HepG2 (cell line): ENCODE measurements at regions not wholly inside any gene's neighbourhood (a gene's known extent, or its start where the extent isn't known, plus 50 kb on each side); places are given as distances from the start of the nearest gene placed in this dataset.

ENCODE experiments used
- ATAC-seq: fragments of 200-7000 bp; cut with Tn5 transposase; 3 replicates; pipeline ENCODE4 v1.9.1; 2020; ENCODE audit warnings: mild to moderate bottlenecking, moderate library complexity
- BruUV-seq: library from RNA; stranded (reverse); fragments of 400-500 nt; replicated peaks from 2 replicates; lab custom pipeline; 2021; lab: Mats Ljungman, UMichigan
- CTCF ChIA-PET: fragments of 300-600 bp; formaldehyde crosslinking; extraction: SDS; loops from one replicate; lab custom pipeline; 2021; ENCODE audit warnings: low total read pairs, inconsistent platforms, low intra/inter-chr PET ratio; lab: Yijun Ruan, JAX
- POLR2A ChIA-PET: fragments of 350-600 bp; sonication (Branson Sonifier 250); formaldehyde crosslinking; loops from one replicate; lab custom pipeline; 2020; ENCODE audit warnings: antibody characterized with exemption, inconsistent platforms; lab: Yijun Ruan, JAX
- DNase-seq: peaks from one replicate; pipeline ENCODE4 v3.0.0-alpha.2; 2015; ENCODE audit warnings: low spot score
- FAIRE-seq: peaks from 3 replicates; lab custom pipeline; 2011; peaks lifted over from hg19 to GRCh38; lab: Jason Lieb, UNC
- H2AFZ ChIP-seq: one replicate; pipeline ENCODE4 v1.6.1; 2011; ENCODE audit warnings: low read length, inconsistent platforms
- H3K27ac ChIP-seq: fragments of 300-600 bp; 3 replicates; pipeline ENCODE4 v1.8.0; 2011; ENCODE audit warnings: mixed run types, mild to moderate bottlenecking, mixed read lengths, low read length, inconsistent platforms; ENCODE audit not compliant: insufficient read depth; ENCODE audit errors: extremely low read length
- H3K27me3 ChIP-seq, 2 experiments: fragments of 200-600 bp in 1 of 2; 2 replicates in 1 of 2; 3 replicates in 1 of 2; pipeline versions ENCODE4 v1.6.0 to v1.8.0; 2011; ENCODE audit warnings: low read length in 2 of 2, mild to moderate bottlenecking in 2 of 2, moderate library complexity in 2 of 2, inconsistent platforms in 1 of 2; ENCODE audit not compliant: insufficient read depth in 2 of 2, control insufficient read depth in 1 of 2
- H3K36me3 ChIP-seq, 2 experiments: fragments of 200-600 bp in 1 of 2; replicated peaks in 1 of 2; 2 replicates in 1 of 2; 3 replicates in 1 of 2; pipeline versions ENCODE4 v1.5.1 to v1.8.0; 2011; ENCODE audit warnings: low read length in 2 of 2, inconsistent platforms in 1 of 2; ENCODE audit not compliant: insufficient read depth in 2 of 2, control insufficient read depth in 1 of 2
- H3K4me1 ChIP-seq: 2 replicates; pipeline ENCODE4 v1.5.1; 2012; ENCODE audit warnings: low read length, inconsistent platforms; ENCODE audit not compliant: insufficient read depth
- H3K4me2 ChIP-seq: 2 replicates; pipeline ENCODE4 v1.6.0; 2011; ENCODE audit warnings: low read depth, low read length, inconsistent platforms
- H3K4me3 ChIP-seq, 3 experiments: fragments of 200-600 bp in 1 of 3; sonication (generic), shearing (Covaris generic) in 1 of 3; replicated peaks in 1 of 3; 2 replicates each; pipeline ENCODE4 v1.5.1; 2011 to 2016; ENCODE audit warnings: low read length in 3 of 3, inconsistent platforms in 2 of 3, low read depth in 2 of 3, mild to moderate bottlenecking in 2 of 3, control low read depth in 1 of 3, mixed read lengths in 1 of 3; ENCODE audit not compliant: insufficient read depth in 1 of 3
- H3K79me2 ChIP-seq: one replicate; pipeline ENCODE4 v1.6.1; 2011; ENCODE audit warnings: low read length, inconsistent platforms; ENCODE audit not compliant: insufficient read depth
- H3K9ac ChIP-seq: 2 replicates; pipeline ENCODE4 v1.6.0; 2011; ENCODE audit warnings: mild to moderate bottlenecking, low read depth, low read length, inconsistent platforms; ENCODE audit not compliant: insufficient read depth
- H3K9me3 ChIP-seq: 2 replicates; pipeline ENCODE4 v1.5.1; 2012; ENCODE audit warnings: mild to moderate bottlenecking, low read length
- H4K20me1 ChIP-seq: 2 replicates; pipeline ENCODE4 v1.6.0; 2011; ENCODE audit warnings: inconsistent platforms, mild to moderate bottlenecking, low read length, moderate library complexity; ENCODE audit not compliant: insufficient read depth
- ESRRA ChIP-seq: sonication (generic); formaldehyde crosslinking; IDR thresholded peaks from 2 replicates; pipeline ENCODE4 v1.5.1; 2020; ENCODE audit warnings: mild to moderate bottlenecking, low read depth, missing genetic modification reagents
- ETV5 ChIP-seq: IDR thresholded peaks from 2 replicates; pipeline ENCODE4 v1.6.1; 2018; ENCODE audit warnings: missing biosample characterization, missing genetic modification reagents, inconsistent platforms, borderline replicate concordance
- NFATC3 ChIP-seq: sonication (generic); formaldehyde crosslinking; IDR thresholded peaks from 2 replicates; pipeline ENCODE4 v1.5.1; 2020; ENCODE audit warnings: mild to moderate bottlenecking, missing genetic modification reagents
- RORA ChIP-seq: sonication (generic); formaldehyde crosslinking; IDR thresholded peaks from 2 replicates; pipeline ENCODE4 v1.5.0; 2020; ENCODE audit warnings: mild to moderate bottlenecking, missing genetic modification reagents, moderate library complexity
- WIZ ChIP-seq: sonication (generic); formaldehyde crosslinking; IDR thresholded peaks from 2 replicates; pipeline ENCODE4 v1.5.1; 2020; ENCODE audit warnings: mild to moderate bottlenecking, missing genetic modification reagents
- ZNF703 ChIP-seq: sonication (generic); formaldehyde crosslinking; IDR thresholded peaks from 2 replicates; pipeline ENCODE4 v1.5.1; 2020; ENCODE audit warnings: missing genetic modification reagents, mild to moderate bottlenecking, moderate library complexity, borderline replicate concordance
- ZNF891 ChIP-seq: sonication (generic); formaldehyde crosslinking; IDR thresholded peaks from 2 replicates; pipeline ENCODE4 v1.5.0; 2020; ENCODE audit warnings: mild to moderate bottlenecking, missing genetic modification reagents
- whole genome bisulfite sequencing: methylation state at CpG from one replicate; pipeline ENCODE4 v1.1.6; 2017; ENCODE audit warnings: low lambda C conversion rate; 5-methylcytosine and 5-hydroxymethylcytosine counted together
- in situ Hi-C: cut with HindIII; loops from 2 replicates; pipeline ENCODE4 v1.10.0; 2017; ENCODE audit warnings: low pct_unique_long_range_greater_than_20kb; ENCODE audit not compliant: extremely low pct_ligation_motif_present
- intact Hi-C: fragments of 100-400 bp; cut with micrococcal nuclease; formaldehyde crosslinking; loops from one replicate; pipeline ENCODE4 v1.10.0; 2022; ENCODE audit not compliant: unreplicated experiment
- TF ChIP-seq, protein P1 (sequence below): sonication (generic); formaldehyde crosslinking; IDR thresholded peaks from 2 replicates; pipeline ENCODE4; 2020; ENCODE audit warnings: missing genetic modification reagents, mild to moderate bottlenecking, borderline replicate concordance

DNA sequence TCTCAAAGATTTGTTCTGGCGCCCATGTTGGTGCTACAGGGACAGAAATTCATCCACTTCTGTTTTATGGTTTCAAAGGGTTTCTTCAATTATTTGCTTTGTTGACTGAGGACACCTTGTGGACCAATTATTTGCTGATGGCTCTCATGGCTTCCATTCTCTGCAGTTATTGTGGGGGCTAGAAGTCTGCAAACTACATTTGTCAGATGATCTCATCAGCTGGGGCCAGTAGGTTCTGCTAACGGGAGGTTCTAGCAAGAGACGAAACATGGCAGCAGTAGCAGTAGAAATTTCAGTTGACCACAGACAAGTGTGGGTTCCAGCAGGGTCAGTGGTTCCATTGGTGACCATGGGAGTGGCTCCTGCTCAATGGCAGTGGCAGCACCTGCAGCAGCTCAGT lies 72.8 kb upstream of the BLCAP start:
- intact Hi-C loops (no loop called here), in situ Hi-C loops (no loop called here)
- ChIA-PET CTCF (no interaction called here), POLR2A (no interaction called here)
- TF ChIP-seq NFATC3 (CRISPR knock-in tag) (no peak), ESRRA (CRISPR knock-in tag) (no peak), ETV5 (no peak), ZNF703 (CRISPR knock-in tag) (no peak), RORA (no peak), ZNF891 (CRISPR knock-in tag) (peak; percentile 94; the same call in 1 of the 2 replicates)
- ATAC-seq (no peak), DNase-seq (no peak), FAIRE-seq (no peak)
- no peaks in the 10 kb centered on the region for H3K79me2 ChIP-seq
- no peaks in the 10 kb centered on the region for H3K9me3 ChIP-seq
- H3K4me1 ChIP-seq: no peaks in the 10 kb centered on the region
- 24% methylated on average over 3 of the region's 3 CpGs for WGBS
- H3K4me2 ChIP-seq: no peak overlapping the region
- no peak overlapping the region for H3K9ac ChIP-seq
- no TSS peak for BruUV-seq
- H3K4me3 ChIP-seq: no peak overlapping the region
- H3K27ac ChIP-seq: no peak overlapping the region
- H3K27me3 ChIP-seq: peaks cover 4 to 59% of the 10 kb centered on the region in 2 experiments
- no peaks in the 10 kb centered on the region for H3K36me3 ChIP-seq
- no peaks in the 10 kb centered on the region for H4K20me1 ChIP-seq
- H2AFZ ChIP-seq: no peak overlapping the region

DNA sequence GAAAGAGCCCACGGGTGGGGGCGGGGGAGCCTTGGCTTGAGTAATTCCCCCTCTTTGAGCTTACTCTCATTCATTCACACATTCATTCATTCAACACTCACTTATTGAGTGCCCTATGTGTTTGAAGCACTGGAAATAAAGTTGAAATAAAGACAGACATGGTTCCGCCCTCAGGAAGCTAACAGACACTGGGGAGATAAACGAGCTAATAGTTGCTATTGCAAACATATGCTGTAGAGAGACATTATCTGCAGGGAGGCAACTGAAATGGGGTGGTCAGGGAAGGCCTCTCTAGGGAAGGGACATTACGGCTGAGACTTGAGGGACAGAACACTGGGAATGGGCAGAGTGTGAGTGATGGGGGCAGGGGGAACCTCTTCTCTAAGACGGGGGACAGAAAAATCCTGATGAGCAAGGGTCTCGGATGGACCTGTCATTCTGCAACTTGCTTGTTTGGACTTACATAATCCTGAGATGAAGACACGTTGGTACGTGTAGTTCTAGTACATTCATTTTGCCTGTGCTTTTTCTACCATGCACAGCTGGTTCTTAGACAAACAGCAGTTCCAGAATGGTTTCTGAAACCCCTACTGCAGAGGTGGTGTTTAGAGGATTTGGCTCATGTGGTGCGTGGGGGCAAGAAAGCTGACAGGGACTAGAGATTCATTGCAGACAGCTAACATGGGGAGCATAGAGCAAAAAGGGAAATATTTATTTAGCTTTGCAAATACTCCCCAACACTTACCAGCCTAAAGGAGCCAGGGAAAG lies 71.1 kb upstream of the BLCAP start:
- Histone ChIP-seq H4K20me1 (no peaks in the 10 kb centered on the region), H3K4me2 (no peak overlapping the region), H3K9me3 (no peaks in the 10 kb centered on the region), H3K36me3 (no peaks in the 10 kb centered on the region), H3K4me3 (no peak overlapping the region), H3K27me3 (peaks cover 2 to 44% of the 10 kb centered on the region in 2 experiments; a peak in 4 of 5 replicates), H3K27ac (no peak overlapping the region), H3K9ac (no peak overlapping the region), H3K79me2 (no peaks in the 10 kb centered on the region), H2AFZ (no peak overlapping the region), H3K4me1 (no peaks in the 10 kb centered on the region)
- CTCF ChIA-PET: no interaction called here
- ATAC-seq: peak; percentile 23; the same call in 1 of the 3 replicates
- POLR2A ChIA-PET: no interaction called here
- WGBS: 23% methylated on average over 10 of the region's 10 CpGs
- BruUV-seq: no TSS peak
- TF ChIP-seq, protein P1, sequence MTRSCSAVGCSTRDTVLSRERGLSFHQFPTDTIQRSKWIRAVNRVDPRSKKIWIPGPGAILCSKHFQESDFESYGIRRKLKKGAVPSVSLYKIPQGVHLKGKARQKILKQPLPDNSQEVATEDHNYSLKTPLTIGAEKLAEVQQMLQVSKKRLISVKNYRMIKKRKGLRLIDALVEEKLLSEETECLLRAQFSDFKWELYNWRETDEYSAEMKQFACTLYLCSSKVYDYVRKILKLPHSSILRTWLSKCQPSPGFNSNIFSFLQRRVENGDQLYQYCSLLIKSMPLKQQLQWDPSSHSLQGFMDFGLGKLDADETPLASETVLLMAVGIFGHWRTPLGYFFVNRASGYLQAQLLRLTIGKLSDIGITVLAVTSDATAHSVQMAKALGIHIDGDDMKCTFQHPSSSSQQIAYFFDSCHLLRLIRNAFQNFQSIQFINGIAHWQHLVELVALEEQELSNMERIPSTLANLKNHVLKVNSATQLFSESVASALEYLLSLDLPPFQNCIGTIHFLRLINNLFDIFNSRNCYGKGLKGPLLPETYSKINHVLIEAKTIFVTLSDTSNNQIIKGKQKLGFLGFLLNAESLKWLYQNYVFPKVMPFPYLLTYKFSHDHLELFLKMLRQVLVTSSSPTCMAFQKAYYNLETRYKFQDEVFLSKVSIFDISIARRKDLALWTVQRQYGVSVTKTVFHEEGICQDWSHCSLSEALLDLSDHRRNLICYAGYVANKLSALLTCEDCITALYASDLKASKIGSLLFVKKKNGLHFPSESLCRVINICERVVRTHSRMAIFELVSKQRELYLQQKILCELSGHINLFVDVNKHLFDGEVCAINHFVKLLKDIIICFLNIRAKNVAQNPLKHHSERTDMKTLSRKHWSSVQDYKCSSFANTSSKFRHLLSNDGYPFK (CRISPR knock-in tag): 0 out of 2 replicates have a peak, but pooled peaks have one; percentile 30
- no peak for TF ChIP-seq WIZ (CRISPR knock-in tag)
- intact Hi-C loops (no loop called here), in situ Hi-C loops (no loop called here)
- DNase-seq: no peak
- FAIRE-seq: no peak
